ENCODE measurements at regions not wholly inside any gene's neighbourhood (a gene's known extent, or its start where the extent isn't known, plus 50 kb on each side); places are given as distances from the start of the nearest gene placed in this dataset.

GRCh38 chr14:44616204-44616603, 109.1 kb upstream of the FSCB start:
- TF ChIP-seq CTCF (IDR thresholded peaks at IDR 0.05; ENCODE audit: control insufficient read depth, insufficient read depth, low read depth, low read length, missing control alignments): no peak
- no peak for DNase-seq (ENCODE audit: low read depth)
- H3K4me3 ChIP-seq (ENCODE audit: control insufficient read depth, low read depth, low read length): no peak overlapping the region

GRCh38 chr14:44613061-44613712, 106.1 kb upstream of the FSCB start:
- H3K4me3 ChIP-seq (ENCODE audit: control insufficient read depth, low read depth, low read length): no peak overlapping the region
- DNase-seq (ENCODE audit: low read depth): no peak
- no peak for TF ChIP-seq CTCF (IDR thresholded peaks at IDR 0.05; ENCODE audit: control insufficient read depth, insufficient read depth, low read depth, low read length, missing control alignments)

GRCh38 chr14:44612002-44612401, 104.9 kb upstream of the FSCB start:
- DNase-seq (ENCODE audit: low read depth): no peak
- no peak overlapping the region for H3K4me3 ChIP-seq (ENCODE audit: control insufficient read depth, low read depth, low read length)

GRCh38 chr14:44609876-44610510, 102.9 kb upstream of the FSCB start:
- DNase-seq (ENCODE audit: low read depth): no peak
- no peak for TF ChIP-seq CTCF (IDR thresholded peaks at IDR 0.05; ENCODE audit: control insufficient read depth, insufficient read depth, low read depth, low read length, missing control alignments)
- H3K4me3 ChIP-seq (ENCODE audit: control insufficient read depth, low read depth, low read length): no peak overlapping the region

More at GRCh38 chr14:44612002-44612401, 104.9 kb upstream of the FSCB start:
- TF ChIP-seq CTCF (IDR thresholded peaks at IDR 0.05; ENCODE audit: control insufficient read depth, insufficient read depth, low read depth, low read length, missing control alignments): no peak

GRCh38 chr14:44609201-44609600, 102.1 kb upstream of the FSCB start:
- no peak for TF ChIP-seq CTCF (IDR thresholded peaks at IDR 0.05; ENCODE audit: control insufficient read depth, insufficient read depth, low read depth, low read length, missing control alignments)
- H3K4me3 ChIP-seq (ENCODE audit: control insufficient read depth, low read depth, low read length): no peak overlapping the region
- no peak for DNase-seq (ENCODE audit: low read depth)

- TF ChIP-seq CTCF (IDR thresholded peaks at IDR 0.05; ENCODE audit: control insufficient read depth, insufficient read depth, low read depth, low read length, missing control alignments): no peak
- H3K4me3 ChIP-seq (ENCODE audit: control insufficient read depth, low read depth, low read length): no peak overlapping the region
- no peak for DNase-seq (ENCODE audit: low read depth)
These were observed 100.6 kb upstream of the FSCB start for GRCh38 chr14:44607701-44608100.

All from AG09309 (cell line).